ENCODE measurements at regions not wholly inside any gene's neighbourhood (a gene's known extent, or its start where the extent isn't known, plus 50 kb on each side); places are given as distances from the start of the nearest gene placed in this dataset.
A peak's percentile ranks its signal among the peaks of the same experiment; 100 is the strongest.

- DNase-seq, result peak; percentile 27
Observed at GRCh38 chr3:156620901-156621300, 53.5 kb upstream of the TIPARP start.

- DNase-seq, result no peak
Observed at GRCh38 chr3:156620260-156620659, 54.1 kb upstream of the TIPARP start.

GRCh38 chr3:156619376-156619775 lies 55.0 kb upstream of the TIPARP start:
- peak; percentile 15 for DNase-seq

DNA sequence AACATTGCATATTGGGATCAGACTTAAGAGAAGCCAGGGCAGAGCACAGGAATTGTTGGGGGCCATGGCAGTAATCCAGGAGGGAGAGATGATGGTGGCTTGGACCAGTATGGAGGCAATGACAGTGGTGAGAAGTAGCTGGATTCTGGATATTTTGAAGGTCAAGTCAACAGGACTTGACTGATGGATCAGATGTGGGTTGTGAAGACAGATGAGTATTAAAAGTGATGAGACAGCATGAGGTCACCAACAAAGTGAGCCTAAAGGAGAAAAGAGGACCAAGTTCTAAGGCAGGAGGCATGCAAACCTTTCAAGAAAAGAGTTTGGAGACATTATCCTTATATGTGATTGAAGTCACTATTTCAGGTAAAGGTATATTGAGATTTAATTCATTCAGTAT lies 56.6 kb upstream of the TIPARP start:
- no peak for DNase-seq

DNA sequence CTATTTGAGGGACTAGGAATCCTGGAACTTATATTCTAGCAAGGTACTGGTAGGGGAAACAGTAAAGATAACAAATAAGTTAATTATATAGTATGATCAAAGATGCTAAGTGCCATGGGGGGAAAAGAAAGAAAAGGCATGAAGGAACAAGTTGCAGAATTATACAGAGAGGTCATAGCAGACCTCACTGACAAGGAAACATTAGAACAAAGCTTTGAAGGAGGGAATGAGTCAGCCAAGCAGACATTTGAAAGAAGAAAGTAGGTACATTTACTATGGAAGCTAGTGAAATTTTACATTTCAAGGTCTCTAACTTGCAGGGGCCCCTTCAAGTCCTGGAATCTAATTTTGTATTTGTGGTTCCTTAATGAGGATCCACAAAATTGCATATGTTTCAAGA lies 57.2 kb upstream of the TIPARP start:
- no peak for DNase-seq

- DNase-seq, result peak; percentile 76
Observed at GRCh38 chr3:156615592-156616173, 58.7 kb upstream of the TIPARP start.

DNA sequence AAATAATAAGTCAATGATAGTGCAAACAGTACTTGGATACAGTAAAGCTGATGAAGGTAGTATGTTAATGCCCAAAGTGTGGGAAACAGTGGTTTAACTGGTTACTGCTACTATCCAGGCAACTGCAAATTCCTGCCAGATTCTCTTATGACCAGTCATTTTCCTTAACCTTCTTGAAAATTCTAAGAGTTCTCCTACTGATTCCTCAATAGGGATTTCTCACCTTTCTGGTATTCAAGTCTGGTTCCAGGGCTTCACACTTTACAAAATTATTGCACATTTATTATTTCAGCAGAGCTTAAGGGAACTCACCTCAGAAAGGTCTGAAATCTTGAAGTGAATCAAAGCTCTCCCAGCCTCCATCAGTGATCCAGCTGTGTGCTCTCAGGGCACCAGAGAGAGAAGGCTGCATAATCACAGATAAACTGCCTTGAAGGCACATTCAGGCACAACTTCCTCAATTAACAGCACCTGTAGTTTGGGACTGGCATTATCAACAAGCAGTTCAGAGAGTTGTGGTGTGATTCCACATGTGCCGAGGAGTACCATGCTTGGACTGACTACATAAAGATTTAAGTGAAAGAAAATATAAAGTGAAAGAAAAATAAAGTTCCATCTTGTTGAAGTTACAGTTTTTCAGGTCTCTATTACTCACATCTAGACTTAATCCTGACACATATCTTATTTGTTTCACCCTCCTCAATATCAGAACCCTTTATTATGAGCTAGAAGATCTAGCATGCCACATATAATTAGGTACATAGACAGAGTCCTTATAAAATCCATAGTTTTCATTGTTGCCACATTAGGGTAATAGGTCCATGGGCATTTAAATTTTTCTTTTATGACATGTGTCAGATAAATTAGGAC lies 59.5 kb upstream of the TIPARP start:
- peak; percentile 69 for DNase-seq

DNA sequence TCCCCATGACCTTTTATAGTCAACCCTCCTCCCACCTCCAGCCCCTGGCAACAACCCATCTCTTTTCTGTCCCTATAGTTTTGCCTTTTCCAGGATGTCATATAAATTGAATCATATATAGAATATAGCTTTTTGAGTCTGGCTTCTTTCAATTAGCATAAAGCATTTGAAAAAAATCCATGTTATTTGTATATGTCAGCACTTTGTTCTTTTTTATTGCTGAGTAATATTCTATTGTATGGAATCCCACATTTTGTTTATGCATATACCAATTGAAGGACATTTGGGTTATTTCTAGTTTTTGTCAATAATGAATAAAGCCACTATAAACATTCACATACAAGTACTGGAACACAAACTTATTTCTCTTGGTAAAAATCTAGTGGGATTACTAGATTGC lies 58.0 kb upstream of the SSR3 start:
- no peak for DNase-seq

GRCh38 chr3:156611870-156612494 lies 57.1 kb upstream of the SSR3 start:
- DNase-seq, result no peak

DNA sequence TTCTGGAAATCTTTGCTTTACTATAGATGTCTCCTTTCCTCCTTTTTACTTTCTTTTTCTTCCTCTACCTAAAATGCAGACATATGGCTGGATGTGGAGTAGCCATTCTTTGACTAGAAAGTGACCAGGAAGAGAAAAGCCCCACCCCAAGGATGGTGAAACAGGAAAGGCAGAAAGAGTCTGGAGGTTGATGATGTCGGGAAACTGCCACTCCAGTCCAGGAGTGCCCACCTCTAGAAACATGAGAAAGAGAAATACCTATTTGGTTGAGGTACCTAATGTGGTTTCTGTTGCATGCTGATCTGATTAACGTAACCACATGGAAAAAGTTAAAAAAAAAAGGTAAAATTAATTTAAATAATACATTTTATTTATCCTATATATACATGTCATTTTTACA lies 55.2 kb upstream of the SSR3 start:
- DNase-seq, result no peak

DNA sequence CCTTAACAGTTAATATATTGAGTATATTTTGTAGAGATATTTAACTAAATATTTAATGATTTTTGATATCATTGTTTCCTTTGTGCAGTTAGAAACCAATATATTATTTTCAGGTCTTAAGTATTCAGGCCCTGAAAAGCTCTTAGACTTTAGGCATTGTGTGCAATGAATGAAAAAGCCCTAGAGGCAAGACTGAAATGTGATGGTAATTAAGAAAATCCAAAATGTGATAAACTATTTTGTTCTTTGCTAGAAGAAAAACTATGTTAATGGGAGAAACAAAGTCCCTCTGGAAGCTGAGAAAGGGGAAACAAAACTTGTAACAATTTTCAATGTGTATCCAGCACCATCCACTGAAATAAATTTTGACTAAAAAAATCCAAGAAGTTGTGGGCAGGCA lies 54.6 kb upstream of the SSR3 start:
- no peak for DNase-seq

- no peak for DNase-seq
Observed at GRCh38 chr3:156608601-156609514, 53.9 kb upstream of the SSR3 start.

DNA sequence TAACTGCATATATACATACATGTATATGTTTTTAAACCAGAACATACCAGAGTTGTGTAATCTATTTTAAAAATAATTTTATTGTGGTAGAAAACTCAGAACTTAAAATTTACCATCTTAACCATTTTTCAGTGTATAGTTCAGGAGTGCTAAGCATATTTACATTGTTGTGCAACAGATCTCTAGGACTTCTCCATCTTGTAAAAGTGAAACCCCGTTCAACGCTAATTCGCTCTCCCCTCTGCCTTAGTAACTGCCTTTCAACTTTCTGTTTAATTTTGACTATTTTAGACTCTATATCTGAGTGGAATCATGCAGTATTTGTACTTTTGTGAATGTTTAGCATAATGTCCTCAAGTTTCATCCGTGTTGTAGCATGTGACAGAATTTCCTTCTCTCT lies 51.8 kb upstream of the SSR3 start:
- DNase-seq, result no peak

GRCh38 chr3:156605686-156606605 lies 51.0 kb upstream of the SSR3 start:
- DNase-seq, result peak; percentile 16

GRCh38 chr3:156604642-156605144 lies 49.8 kb upstream of the SSR3 start:
- no peak for DNase-seq
